GM23248 (cell line): ENCODE measurements at regions not wholly inside any gene's neighbourhood (a gene's known extent, or its start where the extent isn't known, plus 50 kb on each side); places are given as distances from the start of the nearest gene placed in this dataset.

Experiments
- DNase-seq: peaks from one replicate; pipeline ENCODE4 v3.0.0-alpha.2; 2015
- H2AFZ ChIP-seq: fragments of 200-600 bp; sonication (generic); 2 replicates; pipeline ENCODE4 v1.6.1; 2016; ENCODE audit warnings: antibody characterized with exemption
- H3F3A ChIP-seq: fragments of 200-600 bp; sonication (generic); 2 replicates; pipeline ENCODE4 v1.6.1; 2016; ENCODE audit warnings: mild to moderate bottlenecking, antibody characterized with exemption, mixed run types; ENCODE audit not compliant: insufficient read depth
- H3K27ac ChIP-seq: fragments of 200-600 bp; sonication (generic); 2 replicates; pipeline ENCODE4 v1.5.1; 2016; ENCODE audit warnings: mild to moderate bottlenecking
- H3K27me3 ChIP-seq: fragments of 200-600 bp; sonication (generic); replicated peaks from 2 replicates; pipeline ENCODE4 v1.6.1; 2016; ENCODE audit warnings: mild to moderate bottlenecking; ENCODE audit not compliant: insufficient read depth
- H3K36me3 ChIP-seq: fragments of 200-600 bp; sonication (generic); 2 replicates; pipeline ENCODE4 v1.6.1; 2016; ENCODE audit warnings: low read depth, mild to moderate bottlenecking
- H3K4me1 ChIP-seq: fragments of 200-600 bp; sonication (generic); 2 replicates; pipeline ENCODE4 v1.6.1; 2016; ENCODE audit warnings: mild to moderate bottlenecking; ENCODE audit not compliant: insufficient read depth
- H3K4me2 ChIP-seq: fragments of 200-600 bp; sonication (generic); one replicate; pipeline ENCODE4 v1.6.1; 2016; ENCODE audit warnings: mild to moderate bottlenecking; ENCODE audit not compliant: unreplicated experiment
- H3K4me3 ChIP-seq: fragments of 200-600 bp; sonication (generic); 2 replicates; pipeline ENCODE4 v1.5.1; 2016; ENCODE audit warnings: mild to moderate bottlenecking
- H3K79me2 ChIP-seq: fragments of 200-600 bp; sonication (generic); 2 replicates; pipeline ENCODE4 v1.6.1; 2016; ENCODE audit warnings: mild to moderate bottlenecking; ENCODE audit not compliant: insufficient read depth
- H3K9ac ChIP-seq: fragments of 200-600 bp; sonication (generic); 2 replicates; pipeline ENCODE4 v1.6.1; 2016; ENCODE audit warnings: mild to moderate bottlenecking
- H3K9me2 ChIP-seq: fragments of 200-600 bp; sonication (generic); 2 replicates; pipeline ENCODE4 v1.6.1; 2016; ENCODE audit warnings: mixed run types, mild to moderate bottlenecking, moderate library complexity; ENCODE audit not compliant: insufficient read depth
- H3K9me3 ChIP-seq: fragments of 200-600 bp; sonication (generic); one replicate; pipeline ENCODE4 v1.6.1; 2017; ENCODE audit warnings: low read depth
- H4K20me1 ChIP-seq: fragments of 200-600 bp; sonication (generic); 2 replicates; pipeline ENCODE4 v1.6.0; 2016; ENCODE audit not compliant: insufficient read depth
- EZH2 ChIP-seq: fragments of 200-600 bp; sonication (generic); IDR thresholded peaks from 2 replicates; pipeline ENCODE4 v1.6.1; 2018; ENCODE audit warnings: antibody characterized with exemption, mild to moderate bottlenecking; ENCODE audit not compliant: insufficient read depth, poor library complexity, severe bottlenecking
- EZH2phosphoT487 ChIP-seq: fragments of 200-600 bp; sonication (generic); IDR thresholded peaks from 2 replicates; pipeline ENCODE4 v1.6.1; 2018; ENCODE audit warnings: antibody characterized with exemption, moderate library complexity, mild to moderate bottlenecking, low read depth; ENCODE audit not compliant: insufficient read depth
- WGBS, 2 experiments: methylation state at CpG; one replicate each; pipeline ENCODE4 v1.1.6; 2015 to 2017; ENCODE audit warnings: low lambda C conversion rate in 2 of 2, low coverage in 1 of 2; ENCODE audit errors: missing lambda C conversion rate in 2 of 2; 5-methylcytosine and 5-hydroxymethylcytosine counted together
- in situ Hi-C: fragments of 300-500 bp; cut with MboI; formaldehyde crosslinking; loops from 2 replicates; pipeline ENCODE4 v1.15.0; 2020

DNA sequence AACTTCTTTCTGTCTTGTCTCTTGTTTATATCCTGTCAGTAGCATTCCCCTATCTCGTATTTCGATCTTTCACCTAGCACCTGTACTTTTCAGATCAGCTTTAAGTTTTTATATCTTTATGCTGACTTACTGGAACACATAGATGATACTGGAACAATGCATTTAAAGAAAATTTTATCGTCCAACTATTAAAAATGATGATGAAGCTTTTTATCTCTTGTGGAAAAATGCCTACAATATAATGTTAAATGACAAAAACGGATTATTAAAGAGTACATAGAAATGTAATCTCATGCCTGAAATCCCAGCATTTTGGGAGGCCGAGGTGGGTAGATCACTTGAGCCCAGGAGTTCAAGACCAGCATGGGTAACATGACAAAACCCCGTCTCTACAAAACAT is 139.5 kb downstream of the ZPLD1 start:
- TF ChIP-seq EZH2phosphoT487 (no peak), EZH2 (no peak)
- no peak overlapping the region for H3K4me3 ChIP-seq
- WGBS, 2 experiments: 31 to 41% methylated on average over 6 of the region's 6 CpGs
- no peak overlapping the region for H3K27ac ChIP-seq
- in situ Hi-C loops: no loop called here
- H3K4me2 ChIP-seq: no peak overlapping the region
- H3K9me3 ChIP-seq: no peaks in the 10 kb centered on the region
- no peaks in the 10 kb centered on the region for H3K36me3 ChIP-seq
- H4K20me1 ChIP-seq: no peaks in the 10 kb centered on the region
- no peaks in the 10 kb centered on the region for H3K9me2 ChIP-seq
- H3K79me2 ChIP-seq: no peaks in the 10 kb centered on the region
- H3K9ac ChIP-seq: no peak overlapping the region
- no peak overlapping the region for H2AFZ ChIP-seq
- H3K27me3 ChIP-seq: no peaks in the 10 kb centered on the region
- no peaks in the 10 kb centered on the region for H3F3A ChIP-seq
- DNase-seq: no peak
- no peaks in the 10 kb centered on the region for H3K4me1 ChIP-seq

DNA sequence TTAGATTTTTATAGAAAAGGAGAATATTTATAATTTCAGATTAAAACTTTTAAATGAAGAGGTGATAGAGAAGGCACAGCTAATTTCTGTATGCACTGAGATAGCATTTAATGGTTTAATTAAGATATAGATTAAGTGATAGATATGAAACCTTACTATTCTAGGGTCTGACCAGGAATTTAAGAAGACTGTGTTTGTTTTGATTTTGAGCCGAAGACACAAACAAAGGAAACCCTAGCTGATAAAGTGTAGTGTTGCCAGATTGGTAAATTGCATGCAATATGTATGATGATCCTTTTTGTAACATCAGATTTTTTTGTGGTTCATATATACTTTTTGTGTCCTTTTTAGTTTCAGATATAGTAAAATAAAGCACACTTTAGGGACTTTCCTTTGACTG is 141.8 kb downstream of the ZPLD1 start:
- H3K27ac ChIP-seq: no peak overlapping the region
- H3K4me2 ChIP-seq: no peak overlapping the region
- no peaks in the 10 kb centered on the region for H4K20me1 ChIP-seq
- H3K9me2 ChIP-seq: no peaks in the 10 kb centered on the region
- H3K9ac ChIP-seq: no peak overlapping the region
- TF ChIP-seq EZH2 (no peak), EZH2phosphoT487 (no peak)
- in situ Hi-C loops: no loop called here
- H3K9me3 ChIP-seq: no peaks in the 10 kb centered on the region
- no peaks in the 10 kb centered on the region for H3K36me3 ChIP-seq
- no peaks in the 10 kb centered on the region for H3K4me1 ChIP-seq
- no peak for DNase-seq
- H3F3A ChIP-seq: no peaks in the 10 kb centered on the region
- H2AFZ ChIP-seq: no peak overlapping the region
- H3K27me3 ChIP-seq: no peaks in the 10 kb centered on the region
- no peaks in the 10 kb centered on the region for H3K79me2 ChIP-seq
- H3K4me3 ChIP-seq: no peak overlapping the region
- 44 to 52% methylated on average over 1 of the region's 1 CpG for WGBS, 2 experiments

DNA sequence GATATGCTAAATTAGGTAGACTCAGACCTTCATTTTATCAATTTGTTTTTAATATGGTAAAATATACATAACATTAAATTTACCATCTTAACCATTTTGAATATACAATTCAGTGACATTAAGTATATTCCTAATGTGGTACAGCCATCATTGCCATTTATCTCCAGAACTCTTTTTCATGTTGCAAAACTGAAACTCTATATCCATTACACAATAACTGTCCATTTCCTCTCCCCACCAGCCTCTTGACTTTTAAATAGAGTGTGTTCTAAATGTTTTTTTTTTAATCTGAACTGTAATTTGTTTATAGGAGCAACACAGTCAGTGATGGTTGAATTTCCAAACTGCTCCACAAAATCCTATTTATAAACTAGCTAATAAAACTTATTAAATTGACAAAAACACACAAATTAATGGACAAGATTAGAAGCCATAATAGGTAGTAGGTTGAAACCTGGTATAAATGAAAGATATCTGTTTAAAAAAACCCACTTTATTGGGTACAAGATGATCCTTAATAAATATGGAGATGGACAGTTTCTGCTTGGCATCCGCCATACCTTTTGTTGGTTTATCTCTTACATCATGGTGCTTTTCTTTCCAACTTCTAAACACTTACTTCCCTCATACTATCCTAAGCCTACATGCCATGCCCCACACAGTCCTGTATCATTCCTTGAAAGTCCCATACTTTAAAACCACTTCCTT is 142.4 kb downstream of the ZPLD1 start:
- no peaks in the 10 kb centered on the region for H3K79me2 ChIP-seq
- in situ Hi-C loops: no loop called here
- no peak overlapping the region for H3K4me2 ChIP-seq
- no peak overlapping the region for H2AFZ ChIP-seq
- no peak for DNase-seq
- 79 to 84% methylated on average over 1 of the region's 1 CpG for WGBS, 2 experiments
- no peak overlapping the region for H3K4me3 ChIP-seq
- H3K9me2 ChIP-seq: no peaks in the 10 kb centered on the region
- no peaks in the 10 kb centered on the region for H3K36me3 ChIP-seq
- no peaks in the 10 kb centered on the region for H3F3A ChIP-seq
- H3K27me3 ChIP-seq: no peaks in the 10 kb centered on the region
- H3K4me1 ChIP-seq: no peaks in the 10 kb centered on the region
- no peak overlapping the region for H3K27ac ChIP-seq
- TF ChIP-seq EZH2 (no peak), EZH2phosphoT487 (no peak)
- no peaks in the 10 kb centered on the region for H4K20me1 ChIP-seq
- H3K9me3 ChIP-seq: no peaks in the 10 kb centered on the region
- no peak overlapping the region for H3K9ac ChIP-seq

DNA sequence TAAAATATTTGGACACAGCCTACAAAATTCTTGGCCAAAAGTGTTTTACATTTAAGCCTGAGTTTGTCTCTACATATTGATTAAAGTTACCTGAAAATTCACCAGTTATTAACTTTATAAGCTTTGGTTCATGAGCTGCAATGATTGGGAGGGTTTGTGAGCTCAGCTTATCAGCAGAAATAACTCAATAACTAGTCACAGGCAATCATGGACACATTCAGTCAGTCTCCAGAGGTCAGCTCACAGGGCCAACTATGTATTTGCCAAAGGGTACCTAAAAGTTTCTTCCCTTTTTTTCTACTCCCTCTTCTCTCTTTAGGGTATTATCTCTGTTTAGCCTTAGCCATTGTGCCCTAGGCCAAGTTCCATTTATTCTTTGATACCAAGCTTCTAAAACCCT is 145.9 kb downstream of the ZPLD1 start:
- Histone ChIP-seq H3F3A (no peaks in the 10 kb centered on the region), H3K9ac (no peak overlapping the region), H3K9me3 (no peaks in the 10 kb centered on the region), H3K27ac (no peak overlapping the region), H2AFZ (no peak overlapping the region), H3K4me3 (no peak overlapping the region), H3K36me3 (no peaks in the 10 kb centered on the region), H3K4me1 (no peaks in the 10 kb centered on the region), H3K79me2 (no peaks in the 10 kb centered on the region), H3K27me3 (no peaks in the 10 kb centered on the region; the same call in 1 of the 2 replicates), H4K20me1 (no peaks in the 10 kb centered on the region), H3K9me2 (no peaks in the 10 kb centered on the region), H3K4me2 (no peak overlapping the region)
- DNase-seq: no peak
- no peak for TF ChIP-seq EZH2
- no peak for TF ChIP-seq EZH2phosphoT487
- in situ Hi-C loops: no loop called here

DNA sequence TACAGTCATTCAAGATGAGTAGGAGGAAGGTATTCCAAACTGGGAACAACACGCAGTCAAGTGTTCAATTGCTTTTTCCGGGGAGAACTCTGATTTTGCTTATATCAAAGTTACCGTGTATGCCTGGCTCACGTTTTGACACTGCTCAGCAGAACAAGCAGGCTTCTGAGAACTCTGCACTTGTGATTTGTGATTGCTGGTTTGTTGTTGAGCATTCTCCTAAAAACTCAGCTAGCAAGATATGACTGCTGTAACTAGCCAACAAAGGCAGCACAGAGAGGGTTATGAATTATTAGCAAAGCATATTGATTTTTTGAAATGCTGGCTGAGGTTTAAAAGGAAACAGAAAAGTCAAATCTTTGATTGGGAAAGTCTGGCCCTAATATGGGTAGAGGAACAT is 151.7 kb downstream of the ZPLD1 start:
- no peaks in the 10 kb centered on the region for H4K20me1 ChIP-seq
- no peaks in the 10 kb centered on the region for H3K36me3 ChIP-seq
- H3K9me3 ChIP-seq: no peaks in the 10 kb centered on the region
- H3K4me2 ChIP-seq: no peak overlapping the region
- 45 to 47% methylated on average over 4 of the region's 4 CpGs for WGBS, 2 experiments
- H3F3A ChIP-seq: no peaks in the 10 kb centered on the region
- no peaks in the 10 kb centered on the region; the same call in 1 of the 2 replicates for H3K27me3 ChIP-seq
- no peak overlapping the region for H3K27ac ChIP-seq
- no peaks in the 10 kb centered on the region for H3K79me2 ChIP-seq
- in situ Hi-C loops: no loop called here
- H3K4me3 ChIP-seq: no peak overlapping the region
- no peak for TF ChIP-seq EZH2
- TF ChIP-seq EZH2phosphoT487: no peak
- DNase-seq: no peak
- H3K9ac ChIP-seq: no peak overlapping the region
- no peaks in the 10 kb centered on the region for H3K9me2 ChIP-seq
- no peaks in the 10 kb centered on the region for H3K4me1 ChIP-seq
- H2AFZ ChIP-seq: no peak overlapping the region
